GM18870 (cell line): ENCODE measurements at regions not wholly inside any gene's neighbourhood (a gene's known extent, or its start where the extent isn't known, plus 50 kb on each side); places are given as distances from the start of the nearest gene placed in this dataset.

ENCODE experiments used
- ATAC-seq: cut with Tn5 transposase; IDR thresholded peaks from one replicate; pipeline ENCODE4 v1.9.1; 2021; ENCODE audit warnings: moderate library complexity; ENCODE audit not compliant: unreplicated experiment

- no peak for ATAC-seq
These were observed 252.4 kb upstream of the GULP1 start for GRCh38 chr2:188039307-188039706.

GRCh38 chr2:188042412-188042811 is 249.3 kb upstream of the GULP1 start:
- ATAC-seq = no peak

- ATAC-seq = no peak
These were observed 246.7 kb upstream of the GULP1 start for GRCh38 chr2:188045016-188045415.

- ATAC-seq = no peak
These were observed 245.2 kb upstream of the GULP1 start for GRCh38 chr2:188046437-188046836.

- ATAC-seq = no peak
These were observed 243.9 kb upstream of the GULP1 start for GRCh38 chr2:188047735-188048134.

GRCh38 chr2:188050726-188051125 is 240.9 kb upstream of the GULP1 start:
- ATAC-seq = no peak

- ATAC-seq = no peak
These were observed 240.0 kb upstream of the GULP1 start for GRCh38 chr2:188051706-188052105.

GRCh38 chr2:188065386-188065785 is 226.3 kb upstream of the GULP1 start:
- no peak for ATAC-seq

GRCh38 chr2:188068093-188068492 is 223.6 kb upstream of the GULP1 start:
- no peak for ATAC-seq

- peak; percentile 89 for ATAC-seq
These were observed 215.3 kb upstream of the GULP1 start for GRCh38 chr2:188076149-188077056.

GRCh38 chr2:188077757-188078156 is 213.9 kb upstream of the GULP1 start:
- ATAC-seq = no peak

GRCh38 chr2:188078534-188078933 is 213.1 kb upstream of the GULP1 start:
- peak; percentile 37 for ATAC-seq

GRCh38 chr2:188079196-188079595 is 212.5 kb upstream of the GULP1 start:
- ATAC-seq = no peak

- ATAC-seq = no peak
These were observed 206.3 kb upstream of the GULP1 start for GRCh38 chr2:188085421-188085820.

GRCh38 chr2:188089901-188090300 is 201.8 kb upstream of the GULP1 start:
- no peak for ATAC-seq

GRCh38 chr2:188091220-188091619 is 200.5 kb upstream of the GULP1 start:
- ATAC-seq = no peak

GRCh38 chr2:188092734-188093133 is 198.9 kb upstream of the GULP1 start:
- no peak for ATAC-seq

- ATAC-seq = no peak
These were observed 194.8 kb upstream of the GULP1 start for GRCh38 chr2:188096910-188097309.

GRCh38 chr2:188102881-188103280 is 188.8 kb upstream of the GULP1 start:
- no peak for ATAC-seq

- no peak for ATAC-seq
These were observed 177.7 kb upstream of the GULP1 start for GRCh38 chr2:188114014-188114413.

GRCh38 chr2:188117706-188118105 is 174.0 kb upstream of the GULP1 start:
- ATAC-seq = no peak

- ATAC-seq = no peak
These were observed 173.2 kb upstream of the GULP1 start for GRCh38 chr2:188118431-188118830.
